Skeletal muscle cell (primary cell): ENCODE measurements at regions not wholly inside any gene's neighbourhood (a gene's known extent, or its start where the extent isn't known, plus 50 kb on each side); places are given as distances from the start of the nearest gene placed in this dataset.

Experiments
- DNase-seq: peaks from one replicate; pipeline ENCODE4 v3.0.0-alpha.2; 2010; ENCODE audit warnings: low read depth
- H3K4me3 ChIP-seq: 2 replicates; pipeline ENCODE4 v1.5.1; 2011; ENCODE audit warnings: low read depth, mild to moderate bottlenecking, control low read depth, low read length, moderate library complexity

DNA sequence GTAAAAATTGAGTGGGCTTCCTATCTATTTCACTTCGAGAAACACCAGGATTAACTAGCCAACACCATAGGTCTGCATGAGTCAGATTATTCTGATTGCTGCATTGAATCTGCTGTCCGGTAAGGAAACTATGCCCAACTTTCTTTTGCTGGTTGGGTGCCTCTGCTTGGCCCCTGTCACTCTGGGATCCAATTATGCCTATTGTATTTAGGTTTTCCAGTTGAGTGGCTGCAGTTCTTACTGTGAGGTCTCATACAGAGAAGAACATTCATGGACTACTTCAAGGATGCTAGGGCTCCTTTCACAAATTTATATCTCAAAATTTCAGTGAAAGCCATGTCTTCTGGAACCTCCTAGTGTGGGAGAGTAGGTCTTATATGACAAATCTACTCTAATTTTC is 215.1 kb upstream of the SORCS1 start:
- DNase-seq, result no peak
- no peak overlapping the region for H3K4me3 ChIP-seq

GRCh38 chr10:107371801-107372200 is 207.3 kb upstream of the SORCS1 start:
- no peak for DNase-seq
- H3K4me3 ChIP-seq, result no peak overlapping the region

DNA sequence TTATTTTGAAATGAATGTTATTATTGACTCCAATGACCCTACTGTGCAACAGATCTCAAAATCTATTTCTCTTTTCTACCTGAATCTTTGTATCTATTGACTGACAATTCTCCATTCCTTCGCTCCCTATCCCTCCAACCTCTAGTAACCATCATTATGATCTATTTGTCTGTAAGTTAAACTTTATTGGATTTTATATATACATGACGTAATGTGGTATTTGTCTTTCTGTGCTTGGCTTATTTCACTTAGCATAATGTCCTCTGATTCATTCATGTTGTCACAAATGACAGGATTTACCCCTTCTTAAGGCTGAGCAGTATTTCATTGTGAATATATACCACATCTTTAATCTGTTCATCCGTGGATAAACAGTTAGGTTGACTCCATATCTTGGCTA is 200.4 kb upstream of the SORCS1 start:
- DNase-seq, result no peak
- no peak overlapping the region for H3K4me3 ChIP-seq

GRCh38 chr10:107362306-107362705 is 197.8 kb upstream of the SORCS1 start:
- H3K4me3 ChIP-seq, result no peak overlapping the region
- no peak for DNase-seq

DNA sequence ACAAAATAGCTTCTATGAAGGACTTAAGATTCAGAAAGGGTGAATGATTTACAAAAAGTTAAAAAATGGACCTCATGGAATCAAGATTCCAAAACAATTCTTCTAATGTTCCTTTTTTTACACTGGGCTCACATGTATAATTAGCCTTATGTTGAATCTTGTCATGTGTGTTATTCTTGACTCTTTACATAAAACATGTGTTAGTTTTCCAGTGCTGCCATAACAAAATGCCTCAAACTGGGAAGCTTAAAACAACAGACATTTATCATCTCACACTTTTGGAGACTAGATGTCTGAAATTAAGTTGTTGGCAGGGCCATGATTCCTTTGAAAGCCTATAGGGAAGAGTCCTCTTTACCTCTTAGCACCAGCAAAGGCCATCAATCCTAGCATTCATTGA is 192.5 kb upstream of the SORCS1 start:
- H3K4me3 ChIP-seq, result no peak overlapping the region
- no peak for DNase-seq

- no peak for DNase-seq
- no peak overlapping the region for H3K4me3 ChIP-seq
Observed at GRCh38 chr10:107356396-107356795, 191.9 kb upstream of the SORCS1 start.

DNA sequence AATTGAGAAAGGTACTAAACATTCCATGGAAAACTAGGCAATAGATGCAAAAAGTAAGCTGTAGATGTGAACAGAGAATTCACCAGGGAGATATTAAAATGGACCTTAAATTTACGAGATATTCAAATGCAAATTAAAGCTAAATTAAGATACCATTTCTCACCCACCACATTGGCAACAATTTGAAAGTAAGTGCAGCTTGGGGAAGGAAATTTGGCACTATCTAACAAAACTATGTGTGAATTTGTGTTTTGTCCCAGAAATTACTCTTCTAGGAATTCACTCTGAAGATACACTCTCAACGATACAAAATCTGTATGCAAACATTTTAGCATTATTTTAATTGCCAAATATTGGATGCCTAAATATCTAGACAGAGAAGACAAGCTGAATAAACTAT is 178.2 kb upstream of the SORCS1 start:
- H3K4me3 ChIP-seq, result no peak overlapping the region
- no peak for DNase-seq

- no peak for DNase-seq
- H3K4me3 ChIP-seq, result no peak overlapping the region
Observed at GRCh38 chr10:107341281-107341680, 176.8 kb upstream of the SORCS1 start.

- H3K4me3 ChIP-seq, result no peak overlapping the region
- no peak for DNase-seq
Observed at GRCh38 chr10:107340326-107340725, 175.8 kb upstream of the SORCS1 start.

DNA sequence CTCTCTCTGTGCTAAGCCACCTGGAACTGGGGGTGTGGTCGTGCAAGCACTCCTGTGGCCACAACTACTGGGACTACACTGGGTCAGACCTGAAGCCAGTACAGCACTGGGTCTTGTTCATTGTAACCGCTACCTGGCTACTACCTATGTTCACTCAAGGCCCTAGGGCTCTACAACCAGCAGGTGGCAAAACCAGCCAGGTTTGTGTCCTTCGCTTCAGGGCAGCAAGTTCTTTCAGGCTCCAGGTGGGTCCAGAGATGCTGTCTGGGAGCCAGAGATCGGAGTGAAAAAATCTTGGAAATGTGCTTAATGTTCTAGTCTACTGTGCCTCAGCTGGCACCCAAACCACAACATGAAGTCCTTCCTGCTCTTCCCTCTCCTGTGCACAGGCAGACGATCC is 171.6 kb upstream of the SORCS1 start:
- no peak for DNase-seq
- no peak overlapping the region for H3K4me3 ChIP-seq

DNA sequence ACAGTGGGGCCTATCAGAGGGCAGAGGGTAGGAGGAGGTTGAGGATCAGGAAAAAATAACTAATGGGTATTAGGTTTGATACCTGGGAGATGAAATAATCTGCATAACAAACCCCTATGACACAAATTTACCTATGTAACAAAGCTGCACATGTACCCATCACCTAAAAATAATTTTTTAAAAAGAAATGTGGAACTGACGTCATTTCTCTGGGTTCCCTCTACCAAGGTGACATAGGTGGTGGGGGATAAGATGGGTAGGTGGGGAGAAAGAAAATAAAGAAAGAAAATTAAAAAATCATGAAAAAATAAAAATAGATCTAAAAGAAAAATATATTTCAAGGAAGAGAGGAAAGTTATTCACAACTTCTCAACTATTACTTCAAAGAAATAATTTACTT is 153.1 kb upstream of the SORCS1 start:
- DNase-seq, result no peak
- no peak overlapping the region for H3K4me3 ChIP-seq

- DNase-seq, result no peak
Observed at GRCh38 chr10:107303203-107303602, 138.7 kb upstream of the SORCS1 start.

DNA sequence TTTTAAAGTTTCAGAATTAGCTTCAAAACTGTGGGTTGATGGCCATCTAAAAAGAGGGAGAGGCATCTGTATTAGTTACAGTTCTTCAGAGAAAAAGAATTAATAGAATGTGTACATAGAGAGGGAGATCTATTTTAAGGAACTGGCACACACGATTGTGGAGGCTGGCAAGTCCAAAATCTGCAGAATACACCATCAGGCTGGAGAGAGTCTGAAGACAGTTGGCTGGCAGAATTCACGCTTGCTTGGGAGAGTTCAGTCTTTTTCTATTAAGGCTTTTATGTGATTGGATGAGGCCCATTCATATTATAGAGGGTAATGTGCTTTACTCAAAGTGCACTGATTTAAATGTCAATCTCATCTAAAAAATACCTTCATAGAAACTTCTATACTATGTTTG is 135.1 kb upstream of the SORCS1 start:
- DNase-seq, result no peak

More at GRCh38 chr10:107303203-107303602, 138.7 kb upstream of the SORCS1 start:
- no peak overlapping the region for H3K4me3 ChIP-seq

DNA sequence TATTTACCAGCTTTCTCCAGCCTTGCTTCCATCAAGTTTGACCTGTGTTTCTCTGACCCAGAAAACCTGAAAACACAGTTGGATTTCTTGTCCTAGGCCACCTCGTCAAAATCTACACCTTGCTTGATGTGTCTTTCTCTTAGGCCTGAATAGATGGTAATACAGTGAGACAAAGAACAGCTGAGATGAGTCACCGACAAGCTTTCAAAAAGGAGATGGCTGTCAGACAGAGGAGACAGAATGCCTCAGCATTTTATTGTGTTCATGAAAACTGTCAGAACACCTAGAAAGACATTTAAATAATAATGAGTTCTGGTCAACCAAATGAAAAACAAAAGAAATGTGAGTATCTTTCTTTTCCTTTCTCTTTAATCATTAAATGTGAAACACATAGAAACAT is 119.7 kb upstream of the SORCS1 start:
- no peak overlapping the region for H3K4me3 ChIP-seq
- no peak for DNase-seq

More for the DNA sequence above, 135.1 kb upstream of the SORCS1 start:
- no peak overlapping the region for H3K4me3 ChIP-seq

DNA sequence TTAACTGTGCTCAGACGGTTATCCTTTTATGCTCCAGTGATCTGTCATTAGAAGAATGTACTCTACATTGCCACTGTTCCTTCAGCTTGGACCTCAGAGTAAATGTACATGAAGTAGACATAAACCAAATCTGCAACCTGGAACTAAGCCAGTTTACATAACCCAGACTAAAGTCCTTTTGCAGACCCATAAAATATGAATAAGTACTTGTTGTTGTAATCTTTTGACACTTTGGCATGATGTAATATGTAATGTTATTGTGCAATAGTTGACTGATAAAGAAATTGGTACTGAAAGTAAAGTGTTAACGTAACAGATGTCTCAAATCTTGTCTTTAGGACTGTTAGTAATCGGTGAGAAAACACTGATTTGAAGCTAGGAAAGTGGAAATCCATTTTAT is 115.8 kb upstream of the SORCS1 start:
- no peak for DNase-seq
- no peak overlapping the region for H3K4me3 ChIP-seq

DNA sequence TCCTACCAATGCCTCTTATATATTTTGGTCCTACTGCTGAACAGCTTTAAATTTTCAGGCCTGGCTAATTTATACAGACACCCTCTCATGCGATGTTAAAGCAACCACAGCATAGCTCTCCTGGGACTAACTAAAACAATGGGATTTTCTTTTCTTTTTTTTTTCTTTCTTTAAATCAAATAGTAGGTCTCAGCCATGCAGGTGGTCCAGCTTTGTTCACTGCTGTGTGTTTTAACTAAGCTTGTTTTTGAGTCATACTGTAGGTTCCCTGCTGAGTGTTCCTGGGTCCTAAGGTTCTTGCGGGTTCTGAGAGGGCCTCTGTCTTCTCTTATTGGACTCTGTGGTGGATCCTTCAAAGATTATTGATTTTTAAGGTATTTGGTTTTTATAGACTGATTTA is 113.1 kb upstream of the SORCS1 start:
- no peak for DNase-seq
- no peak overlapping the region for H3K4me3 ChIP-seq

DNA sequence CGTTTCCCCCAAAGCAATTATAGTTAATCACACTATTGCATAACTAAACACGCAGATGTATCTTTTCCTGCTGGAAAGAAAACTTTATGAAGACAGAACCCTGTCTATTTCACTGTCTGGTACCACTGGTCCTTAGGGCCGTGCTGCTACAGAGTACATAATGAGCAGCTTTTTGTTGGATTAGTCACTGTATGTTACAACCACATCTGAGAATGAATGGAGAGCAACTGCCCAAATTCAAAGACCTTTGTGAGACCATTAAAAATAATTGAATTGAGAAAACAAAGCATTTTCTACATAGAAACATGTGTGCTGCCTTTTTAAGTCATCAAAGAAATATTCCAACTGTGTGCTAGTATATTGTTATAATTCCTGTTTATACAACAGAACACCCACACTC is 111.3 kb upstream of the SORCS1 start:
- no peak overlapping the region for H3K4me3 ChIP-seq
- DNase-seq, result no peak

- DNase-seq, result no peak
- H3K4me3 ChIP-seq, result no peak overlapping the region
Observed at GRCh38 chr10:107269626-107270025, 105.1 kb upstream of the SORCS1 start.

DNA sequence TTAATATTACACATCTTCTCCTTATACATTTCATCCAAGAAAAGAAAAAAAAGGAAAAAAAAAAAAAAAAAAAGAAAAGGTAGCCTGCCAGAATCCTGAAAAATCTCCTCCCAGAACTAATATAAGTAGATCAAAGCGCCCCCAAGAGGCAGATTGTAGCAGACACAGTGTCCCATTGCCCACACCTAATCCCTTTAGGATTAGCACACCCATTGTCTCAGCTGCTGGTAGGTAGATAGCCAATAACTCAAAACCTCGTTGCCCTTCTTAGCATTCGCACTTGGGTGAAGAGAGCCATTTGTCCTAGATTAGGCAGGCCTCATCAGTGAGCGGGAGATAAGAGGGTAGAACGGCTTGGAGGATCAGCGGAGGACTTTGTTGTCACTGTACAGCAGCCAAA is 100.2 kb upstream of the SORCS1 start:
- DNase-seq, result no peak
- H3K4me3 ChIP-seq, result no peak overlapping the region

- no peak overlapping the region for H3K4me3 ChIP-seq
- DNase-seq, result no peak
Observed at GRCh38 chr10:107244122-107244521, 79.6 kb upstream of the SORCS1 start.

GRCh38 chr10:107238275-107238674 is 73.8 kb upstream of the SORCS1 start:
- DNase-seq, result no peak
- H3K4me3 ChIP-seq, result no peak overlapping the region

DNA sequence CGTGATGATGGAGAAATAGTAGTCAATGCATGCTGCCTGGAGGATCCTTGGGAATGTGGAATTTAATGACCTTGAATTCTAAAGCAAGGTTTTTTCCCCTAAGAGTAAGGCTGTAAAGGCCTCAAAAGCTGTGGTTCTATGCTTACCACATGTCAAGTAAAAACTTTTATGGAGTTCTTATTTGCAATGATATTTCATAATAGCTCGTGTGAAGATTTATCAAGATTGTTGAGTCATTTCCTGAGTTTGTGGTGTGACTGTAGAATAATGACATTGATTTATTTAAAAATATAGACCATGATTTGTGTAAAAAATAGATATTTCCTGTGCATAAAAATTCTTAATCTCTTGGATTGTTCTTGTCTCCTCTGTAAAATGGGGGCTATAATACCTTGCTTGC is 67.5 kb upstream of the SORCS1 start:
- H3K4me3 ChIP-seq, result no peak overlapping the region
- DNase-seq, result no peak
